ENCODE measurements at regions not wholly inside any gene's neighbourhood (a gene's known extent, or its start where the extent isn't known, plus 50 kb on each side); places are given as distances from the start of the nearest gene placed in this dataset.

DNA sequence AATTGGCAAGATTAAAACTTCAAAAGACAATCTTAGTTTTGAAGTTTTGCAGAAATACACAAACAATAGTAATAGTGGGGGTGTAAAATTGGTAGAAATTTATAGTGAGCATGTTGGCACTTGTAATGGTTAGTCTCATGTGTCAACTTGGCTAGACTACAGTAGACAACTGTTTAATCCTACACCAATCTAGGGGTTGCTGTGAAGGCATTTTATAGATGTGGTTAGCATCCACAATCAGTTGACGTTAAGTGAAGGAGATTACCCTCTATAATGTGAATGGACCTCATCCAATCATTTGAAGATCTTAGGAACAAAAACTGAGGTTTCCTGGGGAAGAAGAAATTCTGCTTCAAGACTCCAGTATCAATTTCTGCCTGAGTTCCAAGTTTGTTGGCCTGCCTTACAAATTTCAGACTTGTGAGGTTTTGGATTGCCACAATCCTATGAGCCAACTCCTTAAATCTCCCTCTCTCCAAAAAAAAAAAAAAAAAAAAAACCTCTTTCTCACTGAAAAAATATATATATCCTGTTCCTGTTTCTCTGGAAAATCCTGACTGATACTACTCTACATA is 531.6 kb upstream of the IGFBP3 start:
- TF ChIP-seq, protein P1, sequence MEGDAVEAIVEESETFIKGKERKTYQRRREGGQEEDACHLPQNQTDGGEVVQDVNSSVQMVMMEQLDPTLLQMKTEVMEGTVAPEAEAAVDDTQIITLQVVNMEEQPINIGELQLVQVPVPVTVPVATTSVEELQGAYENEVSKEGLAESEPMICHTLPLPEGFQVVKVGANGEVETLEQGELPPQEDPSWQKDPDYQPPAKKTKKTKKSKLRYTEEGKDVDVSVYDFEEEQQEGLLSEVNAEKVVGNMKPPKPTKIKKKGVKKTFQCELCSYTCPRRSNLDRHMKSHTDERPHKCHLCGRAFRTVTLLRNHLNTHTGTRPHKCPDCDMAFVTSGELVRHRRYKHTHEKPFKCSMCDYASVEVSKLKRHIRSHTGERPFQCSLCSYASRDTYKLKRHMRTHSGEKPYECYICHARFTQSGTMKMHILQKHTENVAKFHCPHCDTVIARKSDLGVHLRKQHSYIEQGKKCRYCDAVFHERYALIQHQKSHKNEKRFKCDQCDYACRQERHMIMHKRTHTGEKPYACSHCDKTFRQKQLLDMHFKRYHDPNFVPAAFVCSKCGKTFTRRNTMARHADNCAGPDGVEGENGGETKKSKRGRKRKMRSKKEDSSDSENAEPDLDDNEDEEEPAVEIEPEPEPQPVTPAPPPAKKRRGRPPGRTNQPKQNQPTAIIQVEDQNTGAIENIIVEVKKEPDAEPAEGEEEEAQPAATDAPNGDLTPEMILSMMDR (IDR thresholded peaks at IDR 0.05; ENCODE audit: low read depth, low read length, missing control alignments), result no peak
- H3K4me3 ChIP-seq (replicated peaks; ENCODE audit: low read depth, low read length), result no peak overlapping the region
- no peak for DNase-seq (ENCODE audit: extremely low read depth, low read depth)

DNA sequence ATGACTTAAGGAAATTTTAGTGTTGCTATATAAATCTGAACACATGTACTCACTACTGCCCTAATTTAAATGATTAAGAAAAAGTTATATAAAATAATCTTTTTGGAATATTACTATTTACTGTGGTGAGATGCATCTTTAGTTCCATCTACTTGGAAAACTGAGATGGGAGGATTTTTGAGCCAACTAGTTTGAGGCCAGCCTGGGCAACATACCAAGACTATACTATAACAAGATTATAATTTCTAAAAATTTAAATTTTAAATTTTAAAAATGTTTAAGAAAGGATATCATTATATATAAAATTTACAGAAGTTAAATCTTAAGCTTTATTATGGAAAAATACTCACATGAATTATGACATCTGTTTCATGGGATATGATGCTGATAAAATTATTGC is 530.8 kb upstream of the IGFBP3 start:
- no peak for DNase-seq (ENCODE audit: extremely low read depth, low read depth)
- H3K4me3 ChIP-seq (replicated peaks; ENCODE audit: low read depth, low read length), result no peak overlapping the region
- TF ChIP-seq, protein P1 (IDR thresholded peaks at IDR 0.05; ENCODE audit: low read depth, low read length, missing control alignments), result no peak

DNA sequence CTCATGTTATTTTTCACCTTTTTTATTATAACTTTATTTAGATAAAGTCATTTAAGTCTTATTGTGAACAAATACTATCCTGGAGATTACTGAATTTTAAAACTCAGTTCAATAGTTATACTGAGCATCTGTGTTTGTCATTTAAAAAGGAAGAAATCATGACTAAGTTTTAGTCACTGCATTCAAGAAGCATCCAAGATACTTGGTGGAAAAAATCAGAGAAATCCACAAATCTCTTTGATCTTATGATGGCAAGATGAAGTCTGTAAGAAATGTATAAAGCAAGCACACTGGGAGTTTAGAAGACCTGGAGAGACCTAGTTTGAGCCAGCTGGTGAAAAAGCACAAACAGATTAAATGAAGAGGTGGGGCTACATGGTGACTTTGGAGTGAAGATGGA is 529.8 kb upstream of the IGFBP3 start:
- no peak for DNase-seq (ENCODE audit: extremely low read depth, low read depth)
- H3K4me3 ChIP-seq (replicated peaks; ENCODE audit: low read depth, low read length), result no peak overlapping the region
- TF ChIP-seq, protein P1 (IDR thresholded peaks at IDR 0.05; ENCODE audit: low read depth, low read length, missing control alignments), result no peak

DNA sequence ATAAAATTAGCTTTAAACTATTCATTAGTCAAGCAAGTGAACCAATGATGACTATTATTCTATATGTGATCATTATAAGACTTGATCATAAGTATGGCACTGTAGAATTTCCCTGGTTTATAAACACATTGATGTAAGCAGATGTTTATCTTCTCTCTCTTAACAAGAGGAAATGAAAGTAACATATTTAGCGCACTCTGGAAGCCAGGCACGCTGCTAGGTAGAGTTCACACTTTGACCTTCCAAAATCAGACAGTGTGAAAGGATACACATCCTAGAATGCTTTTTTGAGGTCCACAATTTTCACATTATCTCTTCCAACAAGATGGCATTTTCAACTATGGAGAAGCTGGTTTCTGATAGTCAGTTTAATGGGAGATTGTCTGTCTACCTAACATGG is 529.4 kb upstream of the IGFBP3 start:
- no peak for DNase-seq (ENCODE audit: extremely low read depth, low read depth)
- TF ChIP-seq, protein P1 (IDR thresholded peaks at IDR 0.05; ENCODE audit: low read depth, low read length, missing control alignments), result no peak
- no peak overlapping the region for H3K4me3 ChIP-seq (replicated peaks; ENCODE audit: low read depth, low read length)

DNA sequence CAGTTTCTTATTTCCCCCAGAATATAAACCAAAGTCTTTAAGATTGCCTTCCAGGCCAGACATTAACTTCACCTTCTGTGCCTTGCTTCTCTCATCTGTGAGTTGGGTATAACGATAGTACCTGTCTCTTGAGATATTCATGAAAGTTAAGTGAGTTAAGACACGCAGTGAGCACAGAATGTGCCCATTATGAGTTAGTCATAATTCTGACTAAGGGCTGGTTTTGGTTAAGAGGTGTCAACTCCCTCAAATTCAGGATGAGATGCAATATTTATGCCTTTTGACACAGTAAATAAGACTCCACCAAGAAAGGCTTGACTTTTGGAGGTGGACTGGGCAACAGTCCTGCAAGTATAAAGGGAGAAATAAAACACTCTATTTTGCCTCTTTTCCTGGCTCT is 528.7 kb upstream of the IGFBP3 start:
- H3K4me3 ChIP-seq (replicated peaks; ENCODE audit: low read depth, low read length), result no peak overlapping the region
- TF ChIP-seq, protein P1 (IDR thresholded peaks at IDR 0.05; ENCODE audit: low read depth, low read length, missing control alignments), result no peak
- no peak for DNase-seq (ENCODE audit: extremely low read depth, low read depth)

DNA sequence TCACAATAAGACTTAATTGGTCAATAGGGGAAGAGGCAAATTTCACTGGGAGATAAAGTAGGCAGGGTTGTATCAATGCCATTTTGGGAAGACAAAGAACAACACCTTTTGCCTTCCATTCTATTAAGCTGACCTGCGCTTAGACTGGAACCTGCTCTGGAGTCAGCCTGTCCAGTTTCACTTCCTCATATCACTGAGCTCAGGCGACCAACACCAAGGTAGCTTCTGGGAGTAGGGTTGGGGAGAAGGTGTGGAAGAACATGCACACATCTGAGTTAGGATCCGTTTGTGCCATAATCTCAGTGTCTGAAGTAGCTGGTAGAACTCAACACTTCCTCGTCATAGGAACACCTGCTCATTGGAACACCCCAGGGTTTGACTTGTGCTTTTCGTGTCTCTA is 527.4 kb upstream of the IGFBP3 start:
- no peak overlapping the region for H3K4me3 ChIP-seq (replicated peaks; ENCODE audit: low read depth, low read length)
- TF ChIP-seq, protein P1 (IDR thresholded peaks at IDR 0.05; ENCODE audit: low read depth, low read length, missing control alignments), result no peak
- no peak for DNase-seq (ENCODE audit: extremely low read depth, low read depth)

DNA sequence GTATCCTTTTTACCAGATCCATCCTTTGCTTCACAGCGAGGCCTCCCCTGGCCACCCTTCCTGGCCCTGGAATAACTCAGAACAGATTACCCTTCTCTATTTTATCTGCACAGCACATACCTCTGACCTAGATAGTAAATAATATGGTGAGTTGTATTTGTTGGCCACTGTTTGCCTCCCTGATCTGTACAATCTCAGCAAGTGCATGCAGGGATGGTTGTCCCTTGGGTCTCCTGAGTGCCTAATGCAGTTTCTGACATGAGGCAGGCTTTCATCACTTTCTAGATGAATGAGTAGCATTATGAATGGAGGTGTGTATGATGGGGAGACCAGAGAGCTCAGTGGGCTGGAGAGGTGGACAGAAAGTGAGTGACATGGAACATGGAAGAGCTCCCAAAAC is 525.1 kb upstream of the IGFBP3 start:
- TF ChIP-seq, protein P1 (IDR thresholded peaks at IDR 0.05; ENCODE audit: low read depth, low read length, missing control alignments), result no peak
- DNase-seq (ENCODE audit: extremely low read depth, low read depth), result no peak
- H3K4me3 ChIP-seq (replicated peaks; ENCODE audit: low read depth, low read length), result no peak overlapping the region

Data from HFF-Myc (cell line).